GM21576 (cell line): ENCODE measurements at regions not wholly inside any gene's neighbourhood (a gene's known extent, or its start where the extent isn't known, plus 50 kb on each side); places are given as distances from the start of the nearest gene placed in this dataset.

Experiments used
- ATAC-seq: cut with Tn5 transposase; IDR thresholded peaks from one replicate; pipeline ENCODE4 v1.9.1; 2021; ENCODE audit warnings: mild to moderate bottlenecking, moderate library complexity; ENCODE audit not compliant: unreplicated experiment

DNA sequence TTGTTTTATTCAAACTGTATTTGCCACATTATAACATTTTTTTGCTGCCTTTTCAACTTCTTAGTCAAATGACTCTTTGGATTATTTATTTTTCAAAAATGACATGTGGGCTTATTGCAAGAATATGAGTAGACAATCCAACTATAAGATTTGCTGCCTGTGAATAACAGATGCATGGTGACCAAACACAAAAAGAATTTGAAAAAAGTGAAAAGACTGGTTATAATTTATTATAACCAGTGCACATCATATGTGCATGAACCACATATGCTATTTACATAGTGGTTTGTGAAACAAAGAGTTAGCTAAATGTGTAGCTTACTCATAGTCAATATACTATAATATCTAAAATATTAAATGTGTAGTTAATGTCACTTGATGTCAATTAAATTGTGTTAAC lies 2086.8 kb downstream of the ARAP2 start:
- ATAC-seq = no peak

DNA sequence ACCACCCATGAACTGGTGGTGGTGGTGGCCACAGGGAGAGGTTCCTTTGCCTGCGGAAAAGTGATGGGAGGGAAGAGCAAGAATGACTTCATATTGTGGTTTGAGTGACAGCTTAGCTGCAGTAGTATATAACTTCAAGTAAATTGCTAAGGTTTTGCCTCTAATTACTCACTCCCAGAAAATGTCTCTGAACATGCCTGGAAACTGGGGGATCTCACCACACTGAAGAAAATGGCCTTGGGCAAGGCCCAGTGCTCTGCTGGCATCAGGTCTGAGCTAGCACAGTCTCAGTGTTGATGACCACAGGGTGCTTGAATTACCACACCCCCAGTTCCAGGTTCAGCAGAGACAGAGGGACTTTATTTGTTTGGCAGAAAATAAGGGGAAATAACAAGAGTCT lies 2085.4 kb downstream of the ARAP2 start:
- no peak for ATAC-seq

DNA sequence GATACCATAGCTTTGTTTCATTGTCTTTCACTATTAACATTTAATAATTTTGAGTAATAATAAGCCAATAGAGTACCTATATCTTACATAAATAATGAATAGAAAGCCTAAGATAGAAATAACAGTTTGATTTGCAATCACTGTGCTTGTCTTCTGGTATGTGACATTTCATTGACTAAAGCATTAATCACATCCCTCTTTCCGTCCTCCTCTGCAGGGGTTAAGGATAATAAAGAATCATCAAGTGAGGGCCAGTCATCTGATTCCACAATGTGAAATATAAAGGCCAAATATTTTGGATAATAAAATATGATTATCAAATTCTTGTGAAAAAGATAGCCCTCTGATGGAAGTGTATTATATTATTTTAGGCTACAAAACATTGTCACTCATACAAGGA lies 2073.4 kb downstream of the ARAP2 start:
- no peak for ATAC-seq

DNA sequence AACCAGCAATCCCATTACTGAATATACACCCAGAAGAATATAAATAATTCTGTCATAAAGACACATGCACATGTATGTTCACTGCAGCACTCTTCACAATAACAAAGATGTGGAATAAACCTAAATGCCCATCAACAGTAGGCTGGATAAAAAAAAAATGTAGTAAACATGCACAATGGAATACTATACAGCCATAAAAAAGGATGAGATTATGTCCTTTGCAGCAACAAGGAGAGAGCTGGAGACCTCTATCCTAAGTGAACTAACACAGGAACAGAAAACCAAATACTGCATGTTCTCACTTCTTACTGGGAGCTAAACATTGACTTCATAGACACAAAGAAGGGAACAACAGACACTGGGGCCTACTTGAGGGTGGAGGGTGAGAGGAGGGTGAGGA lies 2067.7 kb downstream of the ARAP2 start:
- ATAC-seq = no peak

DNA sequence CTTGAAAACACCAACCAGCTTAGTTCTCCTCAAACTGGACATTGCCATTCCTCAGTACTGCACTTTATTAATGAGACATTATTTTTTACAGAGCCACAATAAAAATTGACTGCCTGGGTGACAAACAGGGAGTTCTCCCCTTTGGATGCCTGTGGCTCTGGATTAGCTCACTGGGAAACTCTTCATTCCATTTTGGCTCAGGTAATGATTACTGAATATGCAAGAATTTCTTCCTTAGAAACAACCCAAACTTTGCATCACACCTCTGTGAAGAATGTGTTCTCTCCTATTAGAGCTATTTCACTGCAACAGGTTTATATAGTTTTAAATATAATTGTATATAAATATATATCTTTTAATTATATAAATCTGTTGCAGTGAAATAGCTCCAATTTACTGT lies 2065.8 kb downstream of the ARAP2 start:
- ATAC-seq = no peak

DNA sequence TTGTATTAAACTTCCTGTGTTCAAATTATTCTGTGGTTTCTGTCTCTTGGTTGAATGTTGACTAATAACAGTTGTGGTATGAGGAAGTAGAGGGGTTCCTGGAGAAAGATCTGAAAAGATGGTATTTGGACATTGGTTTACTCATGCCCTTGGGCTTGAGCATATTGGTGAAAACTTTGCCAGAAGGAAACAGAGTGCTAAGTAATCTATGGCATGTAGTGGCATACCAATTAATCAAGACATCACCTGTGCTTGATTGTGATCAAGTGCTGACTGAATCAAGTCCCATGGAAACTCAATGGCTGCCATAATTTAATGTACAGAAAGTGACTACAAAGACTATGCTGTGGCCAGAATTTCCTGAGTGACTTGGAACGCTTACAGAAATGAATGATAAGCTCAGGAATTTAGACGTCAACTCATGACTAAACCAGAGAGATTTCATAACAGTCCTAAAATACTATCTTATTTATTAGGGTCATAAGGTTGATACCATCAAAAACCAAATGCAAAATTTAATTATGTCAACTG lies 2062.9 kb downstream of the ARAP2 start:
- no peak for ATAC-seq

DNA sequence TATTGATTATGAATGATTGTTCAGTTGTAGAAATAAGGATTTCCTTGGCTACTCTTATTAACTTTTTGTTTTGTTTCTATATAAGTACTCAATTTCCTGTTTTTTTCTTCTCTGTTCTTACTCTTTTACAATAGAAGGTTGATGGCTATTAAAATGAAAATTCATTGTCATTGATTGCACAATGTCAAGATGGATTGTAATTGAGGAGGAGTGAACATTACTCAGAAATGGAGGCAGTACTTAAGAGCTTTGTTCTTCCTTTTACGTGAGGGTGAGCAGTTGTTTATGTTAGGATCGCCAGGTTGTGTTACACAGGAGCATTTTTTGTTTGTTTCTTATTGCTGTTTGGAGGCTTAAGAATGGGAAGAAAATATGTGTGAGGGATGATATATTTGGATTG lies 2062.4 kb downstream of the ARAP2 start:
- no peak for ATAC-seq

DNA sequence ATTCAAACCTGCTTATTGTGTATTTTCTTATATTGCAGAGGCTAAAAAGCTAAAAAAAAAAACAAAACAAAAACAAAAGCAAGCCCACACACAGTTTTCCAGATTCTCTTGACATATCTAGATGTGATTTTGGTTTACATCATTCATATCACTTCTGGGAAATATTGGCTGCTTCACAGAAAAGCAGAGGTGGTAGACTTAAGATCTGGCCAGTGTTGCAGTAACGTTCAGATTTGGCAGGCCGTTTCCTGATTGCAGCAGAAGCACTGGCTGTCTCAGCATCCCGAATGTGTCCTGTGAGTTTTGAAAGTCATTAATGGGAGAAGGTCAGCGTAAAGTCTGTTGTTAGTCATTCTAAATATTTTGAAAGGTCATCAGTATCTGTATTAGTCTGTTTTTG lies 2062.0 kb downstream of the ARAP2 start:
- ATAC-seq = no peak

DNA sequence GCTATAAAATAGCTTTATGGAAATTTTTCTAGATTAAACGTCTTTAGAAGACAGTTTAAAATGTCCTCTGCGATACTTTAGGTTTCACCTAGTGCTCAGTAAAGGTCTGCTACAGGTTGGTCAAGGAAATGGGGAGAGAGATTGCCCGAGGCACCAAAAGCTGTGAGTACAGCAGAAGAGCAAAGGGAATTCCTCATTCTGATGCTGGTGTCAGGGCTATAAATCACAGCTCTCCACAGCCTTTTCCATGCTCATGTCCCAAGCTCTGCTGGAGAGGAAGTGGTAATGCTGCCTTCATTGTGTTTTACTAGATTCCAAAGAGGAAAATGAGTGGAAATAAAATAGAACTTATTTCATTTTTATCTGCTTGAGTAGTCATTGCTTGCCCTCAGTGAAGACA lies 2060.4 kb downstream of the ARAP2 start:
- no peak for ATAC-seq

DNA sequence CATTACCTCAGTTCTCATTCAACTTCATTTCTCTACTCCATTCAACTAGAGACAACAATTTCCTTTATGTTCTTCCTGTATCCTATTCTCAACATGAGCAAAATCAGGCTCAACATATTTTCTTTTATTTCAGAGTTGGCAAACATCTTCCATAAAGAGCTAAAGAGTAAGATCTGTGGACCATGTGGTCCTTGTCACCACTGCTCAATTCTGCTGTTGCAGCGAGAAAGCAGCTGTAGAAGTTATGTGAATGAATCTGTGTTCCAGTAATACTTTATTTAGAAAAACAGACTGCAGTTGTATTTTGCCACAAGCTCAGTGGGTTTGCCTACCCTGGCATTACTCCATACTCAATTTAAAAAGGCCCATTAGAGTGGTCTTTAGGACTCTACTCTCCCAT lies 2057.3 kb downstream of the ARAP2 start:
- ATAC-seq = no peak

DNA sequence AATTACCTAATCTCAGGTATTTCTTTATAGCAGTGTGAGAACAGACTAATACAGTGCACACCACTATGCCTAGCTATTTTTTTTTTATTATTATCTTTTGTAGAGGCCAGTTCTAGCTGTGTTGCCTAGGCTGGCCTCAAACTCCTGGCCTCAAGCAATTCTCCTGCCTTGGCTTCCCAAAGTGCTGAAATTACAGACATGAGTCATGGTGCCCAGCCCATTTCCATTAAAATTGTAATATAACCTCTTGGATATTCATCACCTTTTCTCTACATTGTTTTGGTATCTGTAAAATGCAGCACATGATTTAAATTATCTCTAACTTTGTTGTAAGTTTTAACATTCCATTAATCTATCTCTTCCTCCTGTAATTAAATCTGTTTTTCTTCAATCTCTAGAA lies 2052.9 kb downstream of the ARAP2 start:
- ATAC-seq = no peak

DNA sequence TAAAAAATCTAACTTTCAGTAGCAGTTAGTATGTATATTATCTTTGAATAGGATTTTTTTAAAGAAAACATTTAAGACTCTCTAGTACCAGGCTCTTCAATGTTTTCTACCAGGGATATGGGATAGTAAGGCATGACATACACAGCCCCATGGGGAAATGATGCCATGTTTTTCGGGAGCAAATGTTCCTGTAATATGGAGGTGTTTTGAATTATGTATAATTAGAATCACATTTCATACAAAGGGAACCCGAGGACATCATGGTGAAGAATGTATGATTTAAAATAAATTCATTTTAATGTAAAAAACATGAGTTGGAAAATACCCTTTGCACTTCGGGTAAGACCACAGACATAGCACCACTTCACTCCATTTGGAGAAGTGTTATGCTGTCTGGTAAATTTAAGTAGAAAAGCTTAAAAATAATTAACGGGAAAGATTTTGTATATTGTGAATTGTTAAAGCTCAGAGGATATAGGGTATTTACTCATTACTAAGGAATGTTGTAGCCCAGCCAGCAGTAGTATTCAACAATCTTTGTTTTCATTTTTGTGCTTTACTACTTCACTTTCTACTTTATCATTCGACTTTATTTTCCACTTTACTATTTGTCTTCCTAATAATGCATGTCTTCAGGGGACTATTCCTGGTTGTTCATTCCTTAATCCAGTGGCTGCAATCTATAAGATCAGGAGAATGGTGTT lies 2050.7 kb downstream of the ARAP2 start:
- no peak for ATAC-seq

DNA sequence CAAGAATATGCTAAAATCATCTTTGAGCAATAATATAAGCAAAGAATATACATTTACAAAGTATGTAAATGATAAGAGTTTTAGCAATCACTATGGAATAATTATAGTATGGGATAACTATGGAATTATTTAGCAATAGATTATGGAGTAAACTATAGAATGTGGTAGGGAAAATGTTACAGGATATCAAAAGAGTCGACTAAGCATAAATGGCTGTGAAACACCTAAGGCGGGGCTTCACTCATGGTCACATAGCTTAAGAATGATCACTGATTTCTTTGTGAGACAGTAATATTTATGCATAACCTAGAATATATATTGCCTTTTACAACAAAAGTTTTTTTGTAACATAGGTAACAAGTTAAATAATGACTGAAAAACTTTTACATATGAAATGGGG lies 2049.7 kb downstream of the ARAP2 start:
- ATAC-seq = no peak

DNA sequence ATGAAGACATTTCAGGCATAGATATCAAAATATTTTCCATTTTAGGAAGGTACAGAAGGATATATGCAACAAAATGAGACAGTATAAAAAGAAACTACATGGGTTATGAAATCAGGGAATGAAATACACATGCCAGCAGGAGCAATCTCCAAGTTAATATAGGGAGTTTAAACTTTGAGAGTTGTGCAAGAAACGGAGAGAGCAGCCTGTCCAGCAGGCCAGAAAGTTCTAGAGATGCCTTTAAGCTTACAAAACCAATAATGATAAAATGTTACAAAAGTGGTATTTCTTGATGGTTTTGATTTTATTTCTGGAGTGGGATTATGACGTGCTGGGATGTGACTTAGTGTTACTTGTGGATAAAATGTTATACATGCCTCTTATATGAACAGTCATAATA lies 2047.9 kb downstream of the ARAP2 start:
- no peak for ATAC-seq

DNA sequence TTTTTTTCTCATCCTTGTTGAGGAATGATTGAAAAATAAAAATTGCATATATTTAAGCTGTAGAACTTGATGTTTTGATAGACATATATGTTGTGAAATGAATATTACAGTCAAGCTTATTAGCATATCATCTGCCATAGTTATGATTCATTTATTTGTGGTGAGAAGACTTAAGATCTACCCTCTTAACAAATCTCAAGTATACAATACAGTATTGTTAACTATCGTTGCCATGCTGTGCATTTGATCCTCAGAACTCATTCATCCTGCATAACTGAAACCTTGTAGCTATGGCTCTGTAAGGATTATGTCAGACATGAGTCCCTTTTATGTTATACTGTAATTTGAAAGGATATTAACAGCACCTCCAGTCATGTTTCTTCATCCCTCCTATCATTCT lies 2045.3 kb downstream of the ARAP2 start:
- no peak for ATAC-seq

DNA sequence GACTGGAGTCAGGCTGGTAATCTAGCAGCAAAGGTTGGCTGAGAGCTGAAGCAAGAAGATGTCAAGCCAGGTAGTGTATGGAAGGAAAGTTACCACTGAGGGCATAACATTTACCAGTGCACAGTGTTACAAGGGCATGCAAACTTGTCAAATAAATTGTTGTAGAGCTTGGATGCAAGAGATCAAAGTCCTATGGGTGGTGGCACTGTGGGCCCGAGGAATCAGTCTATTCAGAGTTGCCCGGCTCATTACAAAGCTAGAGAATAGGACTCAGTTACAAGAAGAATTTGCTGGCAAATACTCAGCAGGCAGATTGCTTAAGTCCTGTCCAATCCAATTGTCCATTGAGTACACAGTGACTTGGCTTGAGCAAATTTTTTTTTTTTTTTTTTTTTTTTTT lies 2043.8 kb downstream of the ARAP2 start:
- ATAC-seq = no peak

DNA sequence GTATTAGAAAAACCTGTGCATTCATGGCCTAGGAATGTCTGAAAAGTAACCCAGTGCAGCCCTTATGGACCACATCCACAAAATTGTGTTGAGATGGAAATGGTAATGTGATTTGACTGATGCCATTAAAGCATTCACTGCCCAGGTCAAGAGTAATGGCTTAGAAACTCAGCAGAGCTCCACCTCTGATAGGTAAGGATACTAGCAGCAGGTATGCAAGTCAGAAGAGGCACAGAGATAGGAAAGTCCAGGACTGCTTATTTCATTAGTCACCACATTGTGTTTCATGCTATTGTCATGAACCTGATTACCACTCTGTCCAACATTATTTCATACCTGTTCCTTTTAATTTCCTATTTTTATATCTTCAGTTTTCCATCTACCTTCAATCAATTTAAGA lies 2042.2 kb downstream of the ARAP2 start:
- ATAC-seq = no peak

DNA sequence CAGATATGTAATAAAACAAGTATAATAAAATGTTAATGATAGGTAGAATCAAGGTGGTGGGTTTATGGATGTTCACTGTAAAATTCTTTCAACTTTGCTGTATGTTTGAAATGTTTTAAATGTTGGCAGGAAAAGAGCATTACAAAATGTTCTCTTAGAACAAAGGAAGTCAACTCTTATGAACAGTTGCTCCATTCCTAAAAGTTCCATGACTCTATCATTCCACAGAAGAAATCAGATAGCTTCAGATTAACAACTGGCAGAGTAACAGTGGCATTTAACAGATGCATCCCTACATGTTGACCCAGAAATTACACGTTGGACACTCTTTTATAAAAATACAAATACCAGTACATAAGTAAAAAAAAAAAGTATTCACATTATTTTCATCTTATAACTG lies 2023.7 kb downstream of the ARAP2 start:
- no peak for ATAC-seq

DNA sequence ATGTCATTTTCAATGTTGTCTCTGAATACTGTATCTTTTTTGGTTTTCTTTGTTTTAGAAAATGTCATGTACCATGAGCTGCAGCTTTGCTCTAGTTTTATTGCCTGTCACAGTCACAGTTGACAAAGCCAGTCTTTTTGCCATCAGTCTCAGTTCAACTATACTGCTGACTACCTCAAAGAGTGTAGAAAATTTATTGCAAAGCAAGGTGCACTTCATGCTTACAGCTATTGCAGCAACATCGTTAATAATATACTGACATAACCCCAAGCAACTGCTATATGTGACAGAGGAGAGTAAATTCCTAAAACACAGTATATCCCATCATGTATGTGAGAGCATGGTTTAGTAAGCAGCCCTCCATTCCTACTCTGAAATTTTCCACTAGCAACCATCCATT lies 2022.3 kb downstream of the ARAP2 start:
- ATAC-seq = no peak

DNA sequence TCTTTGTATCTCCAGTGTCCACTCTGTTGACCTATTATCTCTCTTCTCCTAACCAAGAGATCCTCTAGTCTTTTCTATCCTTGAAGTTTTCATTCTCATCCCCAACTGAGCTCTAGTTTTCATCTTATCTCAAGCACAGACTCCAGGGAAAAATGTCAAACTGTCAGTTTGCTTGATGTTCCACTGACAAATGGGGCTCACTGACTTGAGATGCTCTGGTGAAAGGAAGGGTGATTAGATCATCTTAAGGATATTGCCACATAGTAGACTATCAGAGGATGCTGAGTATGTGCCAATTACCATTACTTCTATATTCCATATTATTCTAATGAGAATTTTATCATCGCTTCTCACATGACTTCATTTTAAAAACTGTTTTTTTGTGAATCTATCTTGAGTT lies 2008.2 kb downstream of the ARAP2 start:
- no peak for ATAC-seq

DNA sequence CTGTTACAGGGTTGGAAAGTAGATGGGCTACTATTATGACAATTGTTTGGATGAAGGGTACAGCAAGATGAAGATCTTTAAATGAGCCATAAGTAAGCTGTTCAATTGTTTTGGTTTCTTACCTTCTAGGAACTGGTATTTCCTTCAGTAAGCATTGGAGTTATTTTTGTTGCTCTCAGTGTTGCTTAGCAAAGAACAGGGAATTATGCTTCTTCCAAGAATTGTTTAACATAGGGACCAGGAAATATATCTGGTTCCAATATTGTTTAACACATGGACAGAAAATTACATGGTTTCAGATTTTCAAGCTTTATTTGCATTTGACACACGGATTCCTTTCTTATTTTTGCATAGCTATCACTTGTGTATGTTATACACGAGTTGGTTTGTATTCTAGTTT lies 1999.0 kb downstream of the ARAP2 start:
- no peak for ATAC-seq

DNA sequence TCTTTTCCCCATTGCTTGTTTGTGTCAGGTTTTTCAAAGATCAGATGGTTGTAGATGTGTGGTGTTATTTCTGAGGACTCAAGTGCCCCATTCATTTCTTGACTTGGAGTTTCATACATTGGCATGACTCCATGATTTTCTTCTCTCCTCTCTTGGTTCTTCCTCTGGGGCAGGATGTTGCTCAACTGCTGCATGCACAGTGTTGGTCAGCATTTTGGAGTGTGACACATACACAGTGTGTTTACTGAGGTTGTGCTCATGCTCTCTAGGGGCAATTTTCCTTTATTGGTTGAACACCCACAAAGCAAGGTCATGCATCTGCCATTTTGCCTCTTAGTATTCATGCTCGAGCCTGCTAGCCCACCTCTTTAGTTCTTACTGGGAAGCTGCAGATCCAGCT lies 1993.8 kb downstream of the ARAP2 start:
- ATAC-seq = no peak

DNA sequence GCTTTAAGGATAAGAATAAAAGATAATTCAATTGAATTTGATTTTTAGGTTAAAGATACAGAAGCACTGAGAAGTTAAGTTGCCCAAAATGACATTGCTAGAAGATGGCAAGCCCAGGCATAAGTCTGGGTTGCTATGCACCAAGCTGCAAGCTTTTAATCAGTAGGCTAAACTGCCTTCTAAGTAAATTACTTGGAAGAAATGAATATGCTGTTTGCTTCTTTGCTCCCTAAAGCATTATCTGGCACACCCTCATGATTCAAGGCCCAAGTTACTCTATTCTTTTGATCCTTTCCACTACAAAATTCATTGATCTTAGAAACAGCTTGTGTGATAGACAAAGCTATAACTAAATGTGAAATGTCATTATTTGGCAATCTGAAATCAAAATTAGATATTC lies 1991.1 kb downstream of the ARAP2 start:
- ATAC-seq = no peak
